Activated B cell treated with CpG ODN at 0.5 μM for 24 hours (primary cell): ENCODE measurements at regions not wholly inside any gene's neighbourhood (a gene's known extent, or its start where the extent isn't known, plus 50 kb on each side); places are given as distances from the start of the nearest gene placed in this dataset.

Source experiments
- ATAC-seq: fragments of 200-7000 bp; cut with Tn5 transposase; one replicate; pipeline ENCODE4 v1.10.0; 2021; ENCODE audit warnings: low read depth, mild to moderate bottlenecking, moderate library complexity
- CTCF ChIA-PET: fragments of 350-600 bp; sonication (Branson Sonifier 250); formaldehyde crosslinking; loops from one replicate; lab custom pipeline; 2021; ENCODE audit warnings: antibody characterized with exemption; lab: Charles Lee
- POLR2A ChIA-PET: fragments of 350-600 bp; sonication (Branson Sonifier 250); formaldehyde crosslinking; loops from one replicate; lab custom pipeline; 2021; ENCODE audit warnings: antibody characterized with exemption; lab: Charles Lee
- DNase-seq: peaks from one replicate; pipeline ENCODE4 v3.0.0; 2022
- H3K27ac Mint-ChIP-seq: one replicate; pipeline ENCODE4 v1.8.0; 2020; ENCODE audit warnings: mixed read lengths
- H3K27me3 Mint-ChIP-seq: one replicate; pipeline ENCODE4 v1.8.0; 2021; ENCODE audit warnings: mixed read lengths
- H3K36me3 Mint-ChIP-seq: one replicate; pipeline ENCODE4 v1.8.0; 2021; ENCODE audit warnings: low read depth, mixed read lengths
- H3K4me1 Mint-ChIP-seq: one replicate; pipeline ENCODE4 v1.8.0; 2021; ENCODE audit warnings: mixed read lengths
- H3K4me3 Mint-ChIP-seq: one replicate; pipeline ENCODE4 v1.8.0; 2020; ENCODE audit warnings: mild to moderate bottlenecking, mixed read lengths
- H3K9me3 Mint-ChIP-seq: one replicate; pipeline ENCODE4 v1.8.0; 2020; ENCODE audit warnings: mixed read lengths
- CTCF ChIP-seq: fragments of 200-600 bp; IDR thresholded peaks from one replicate; pipeline ENCODE4 v1.8.0; 2022; ENCODE audit warnings: antibody characterized with exemption, mild to moderate bottlenecking
- intact Hi-C: fragments of 100-400 bp; cut with micrococcal nuclease; formaldehyde crosslinking; loops from one replicate; pipeline ENCODE4 v1.15.1; 2024

- Mint-ChIP-seq H3K36me3 (no peaks in the 10 kb centered on the region), H3K27ac (no peak overlapping the region), H3K4me3 (no peak overlapping the region), H3K4me1 (no peaks in the 10 kb centered on the region), H3K9me3 (no peaks in the 10 kb centered on the region), H3K27me3 (no peaks in the 10 kb centered on the region)
- ATAC-seq (no peak), DNase-seq (no peak)
- ChIA-PET CTCF (no interaction called here), POLR2A (no interaction called here)
- no peak for TF ChIP-seq CTCF
- intact Hi-C loops = no loop called here
Measured at GRCh38 chr10:29063806-29064644, 224.8 kb upstream of the LYZL1 start.

- Mint-ChIP-seq H3K27ac (no peak overlapping the region), H3K27me3 (no peaks in the 10 kb centered on the region), H3K36me3 (no peaks in the 10 kb centered on the region), H3K4me1 (no peaks in the 10 kb centered on the region), H3K9me3 (no peaks in the 10 kb centered on the region), H3K4me3 (no peak overlapping the region)
- ATAC-seq (no peak), DNase-seq (no peak)
- no peak for TF ChIP-seq CTCF
- intact Hi-C loops = no loop called here
- CTCF ChIA-PET = no interaction called here
- POLR2A ChIA-PET = no interaction called here
Measured at GRCh38 chr10:29064680-29065079, 224.2 kb upstream of the LYZL1 start.

GRCh38 chr10:29067161-29067560 is 221.7 kb upstream of the LYZL1 start:
- Mint-ChIP-seq H3K4me1 (no peaks in the 10 kb centered on the region), H3K9me3 (no peaks in the 10 kb centered on the region), H3K27ac (no peak overlapping the region), H3K27me3 (no peaks in the 10 kb centered on the region), H3K4me3 (no peak overlapping the region), H3K36me3 (no peaks in the 10 kb centered on the region)
- TF ChIP-seq CTCF = no peak
- POLR2A ChIA-PET = no interaction called here
- CTCF ChIA-PET = no interaction called here
- intact Hi-C loops = no loop called here
- ATAC-seq = no peak
- no peak for DNase-seq

- Mint-ChIP-seq H3K36me3 (no peaks in the 10 kb centered on the region), H3K27ac (no peak overlapping the region), H3K9me3 (no peaks in the 10 kb centered on the region), H3K4me1 (no peaks in the 10 kb centered on the region), H3K4me3 (no peak overlapping the region), H3K27me3 (no peaks in the 10 kb centered on the region)
- ATAC-seq = no peak
- no peak for TF ChIP-seq CTCF
- DNase-seq = no peak
- intact Hi-C loops = no loop called here
- ChIA-PET CTCF (no interaction called here), POLR2A (no interaction called here)
Measured at GRCh38 chr10:29067628-29068027, 221.2 kb upstream of the LYZL1 start.

- H3K27ac Mint-ChIP-seq = no peak overlapping the region
- H3K4me1 Mint-ChIP-seq = no peaks in the 10 kb centered on the region
- no peaks in the 10 kb centered on the region for H3K9me3 Mint-ChIP-seq
- H3K27me3 Mint-ChIP-seq = no peaks in the 10 kb centered on the region
- DNase-seq (no peak), ATAC-seq (no peak)
- H3K4me3 Mint-ChIP-seq = no peak overlapping the region
- CTCF ChIA-PET = no interaction called here
- no peaks in the 10 kb centered on the region for H3K36me3 Mint-ChIP-seq
- intact Hi-C loops = no loop called here
- POLR2A ChIA-PET = no interaction called here
- no peak for TF ChIP-seq CTCF
Measured at GRCh38 chr10:29068302-29068701, 220.6 kb upstream of the LYZL1 start.
